ENCODE measurements at regions not wholly inside any gene's neighbourhood (a gene's known extent, or its start where the extent isn't known, plus 50 kb on each side); places are given as distances from the start of the nearest gene placed in this dataset.

- Histone ChIP-seq H3K27ac (no peak overlapping the region), H3K4me3 (no peak overlapping the region), H3K36me3 (no peaks in the 10 kb centered on the region), H3K27me3 (peaks cover 0 to 38% (median 3%) of the 10 kb centered on the region in 9 donors), H3K4me1 (no peaks in the 10 kb centered on the region), H3K9me3 (peaks cover 0 to 12% (median 0%) of the 10 kb centered on the region in 12 donors)
- 57 to 83% (median 72%) methylated on average over 2 of the region's 2 CpGs for WGBS, 4 donors
- intact Hi-C loops (cut with DNase I), result loop anchor here in 2 of 10 donors (10.0 kb wide), 1 partner anchor 959 kb away; no protein-coding TSS in a partner anchor
- DNase-seq (no peak), ATAC-seq (no peak)
- TF ChIP-seq CTCF (IDR thresholded peaks at IDR 0.05), result no peak
- no peak for TF ChIP-seq POLR2A (IDR thresholded peaks at IDR 0.05)
These were observed 112.1 kb upstream of the FAM204A start for GRCh38 chr10:118454211-118454610.

GRCh38 chr10:118452098-118452497 is 110.0 kb upstream of the FAM204A start:
- Histone ChIP-seq H3K27me3 (peaks cover 0 to 38% (median 6%) of the 10 kb centered on the region in 9 donors), H3K4me3 (no peak overlapping the region), H3K27ac (no peak overlapping the region), H3K9me3 (peaks cover 0 to 12% (median 0%) of the 10 kb centered on the region in 12 donors), H3K4me1 (no peaks in the 10 kb centered on the region), H3K36me3 (no peaks in the 10 kb centered on the region)
- no peak for ATAC-seq
- no peak for DNase-seq
- no peak for TF ChIP-seq CTCF (IDR thresholded peaks at IDR 0.05)
- no peak for TF ChIP-seq POLR2A (IDR thresholded peaks at IDR 0.05)
- intact Hi-C loops (cut with DNase I), result loop anchor here in 2 of 10 donors (10.0 kb wide), 1 partner anchor 957 kb away; no protein-coding TSS in a partner anchor

- no peak overlapping the region for H3K27ac ChIP-seq
- H3K36me3 ChIP-seq, result no peaks in the 10 kb centered on the region
- no peak overlapping the region for H3K4me3 ChIP-seq
- intact Hi-C loops (cut with DNase I), result no loop called here
- no peaks in the 10 kb centered on the region for H3K4me1 ChIP-seq
- ATAC-seq (no peak), DNase-seq (no peak)
- no peak for TF ChIP-seq CTCF (IDR thresholded peaks at IDR 0.05)
- TF ChIP-seq POLR2A (IDR thresholded peaks at IDR 0.05), result no peak
- H3K9me3 ChIP-seq, result peaks cover 0 to 12% (median 0%) of the 10 kb centered on the region in 12 donors
- peaks cover 0 to 35% (median 6%) of the 10 kb centered on the region in 9 donors for H3K27me3 ChIP-seq
- WGBS, 4 donors, result 52 to 70% (median 57%) methylated on average over 9 of the region's 9 CpGs
These were observed 107.4 kb upstream of the FAM204A start for GRCh38 chr10:118449521-118449920.

GRCh38 chr10:118448744-118449143 is 106.6 kb upstream of the FAM204A start:
- DNase-seq, result no peak
- no peaks in the 10 kb centered on the region for H3K4me1 ChIP-seq
- no peaks in the 10 kb centered on the region for H3K36me3 ChIP-seq
- H3K27ac ChIP-seq, result no peak overlapping the region
- intact Hi-C loops (cut with DNase I), result no loop called here
- no peak overlapping the region for H3K4me3 ChIP-seq
- TF ChIP-seq POLR2A (IDR thresholded peaks at IDR 0.05), result no peak
- no peak for TF ChIP-seq CTCF (IDR thresholded peaks at IDR 0.05)
- H3K9me3 ChIP-seq, result peaks cover 0 to 12% (median 0%) of the 10 kb centered on the region in 12 donors
- ATAC-seq, result no peak
- 47 to 59% (median 54%) methylated on average over 5 of the region's 5 CpGs for WGBS, 4 donors
- peaks cover 0 to 35% (median 6%) of the 10 kb centered on the region in 9 donors for H3K27me3 ChIP-seq

Data from heart left ventricle (tissue), 16 donors.